Spleen (tissue), 7 donors: ENCODE measurements at regions not wholly inside any gene's neighbourhood (a gene's known extent, or its start where the extent isn't known, plus 50 kb on each side); places are given as distances from the start of the nearest gene placed in this dataset.

ENCODE experiments used
- CTCF ChIP-seq, 11 experiments: fragments of 200-600 bp in 7 of 11; fragments of 450-650 bp in 4 of 11; sonication (generic) in 4 of 11; IDR thresholded peaks in 8 of 11; conservative IDR thresholded peaks in 3 of 11; 1 replicate in 7 of 11; 2 replicates in 4 of 11; pipeline versions ENCODE4 v1.4.0 to v1.8.0; 2016 to 2021; ENCODE audit warnings: antibody characterized with exemption in 11 of 11, inconsistent platforms in 4 of 11, mild to moderate bottlenecking in 1 of 11
- POLR2A ChIP-seq, 3 donors: fragments of 450-650 bp; IDR thresholded peaks; one replicate each; pipeline ENCODE4 v1.5.1; 2017; ENCODE audit warnings: antibody characterized with exemption in 3 of 3, mild to moderate bottlenecking in 1 of 3
- POLR2AphosphoS5 ChIP-seq, 3 donors: sonication (generic); formaldehyde crosslinking; IDR thresholded peaks; one replicate each; pipeline ENCODE4 v1.5.1; 2017; ENCODE audit warnings: antibody characterized with exemption in 3 of 3
- donor health status: DM: no; HTN: no; CAD: no; lungs with moderate emphysema.
- donor health status: DM: no; HTN: no; CAD: no.
- donor health status: DM: no; HTN: no; CAD: no.

GRCh38 chr21:25188677-25189079 lies 418.6 kb downstream of the MRPL39 start:
- no peak for TF ChIP-seq POLR2A (IDR thresholded peaks at IDR 0.05)
- TF ChIP-seq CTCF (IDR thresholded peaks at IDR 0.05 in 8 of 11, conservative IDR thresholded peaks at IDR 0.05 in 3 of 11) = no peak
- no peak for TF ChIP-seq POLR2AphosphoS5 (IDR thresholded peaks at IDR 0.05)
